ENCODE measurements at regions not wholly inside any gene's neighbourhood (a gene's known extent, or its start where the extent isn't known, plus 50 kb on each side); places are given as distances from the start of the nearest gene placed in this dataset.
"Not testable (repeated sequence)": the region's sequence is repeated elsewhere in the genome, so short reads cannot be mapped to it uniquely, and the experiment has no call there.

DNA sequence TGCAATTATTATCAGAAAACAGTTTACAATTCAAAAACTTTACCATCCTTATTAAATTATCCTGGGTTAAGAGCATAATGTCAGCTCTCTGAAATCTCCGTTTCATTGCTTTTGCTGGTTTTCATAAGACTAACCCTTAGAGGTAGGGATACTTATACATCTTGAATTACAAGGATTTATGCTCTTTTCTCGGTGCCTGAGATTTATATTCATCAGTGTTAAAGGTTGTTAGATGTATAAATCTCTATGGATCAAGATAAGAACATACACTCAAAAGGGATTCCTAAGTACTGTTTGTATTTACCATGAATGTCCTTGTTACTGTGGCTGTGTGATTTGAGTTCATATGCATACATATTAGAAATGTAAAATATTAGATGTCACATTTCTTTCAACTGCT is 684.7 kb downstream of the EFNA5 start:
- no peaks in the 10 kb centered on the region for H3K36me3 ChIP-seq
- intact Hi-C loops (cut with DNase I; ENCODE audit: low total_unique reads) (no loop called here), in situ Hi-C loops (cut with MboI; ENCODE audit: low sequenced_read_pairs in 4 of 4) (no loop called here)
- DNase-seq (no peak), ATAC-seq (no peak)
- H3K27ac ChIP-seq, result no peak overlapping the region
- no peaks in the 10 kb centered on the region for H3K9me3 ChIP-seq
- TF ChIP-seq, protein P1, sequence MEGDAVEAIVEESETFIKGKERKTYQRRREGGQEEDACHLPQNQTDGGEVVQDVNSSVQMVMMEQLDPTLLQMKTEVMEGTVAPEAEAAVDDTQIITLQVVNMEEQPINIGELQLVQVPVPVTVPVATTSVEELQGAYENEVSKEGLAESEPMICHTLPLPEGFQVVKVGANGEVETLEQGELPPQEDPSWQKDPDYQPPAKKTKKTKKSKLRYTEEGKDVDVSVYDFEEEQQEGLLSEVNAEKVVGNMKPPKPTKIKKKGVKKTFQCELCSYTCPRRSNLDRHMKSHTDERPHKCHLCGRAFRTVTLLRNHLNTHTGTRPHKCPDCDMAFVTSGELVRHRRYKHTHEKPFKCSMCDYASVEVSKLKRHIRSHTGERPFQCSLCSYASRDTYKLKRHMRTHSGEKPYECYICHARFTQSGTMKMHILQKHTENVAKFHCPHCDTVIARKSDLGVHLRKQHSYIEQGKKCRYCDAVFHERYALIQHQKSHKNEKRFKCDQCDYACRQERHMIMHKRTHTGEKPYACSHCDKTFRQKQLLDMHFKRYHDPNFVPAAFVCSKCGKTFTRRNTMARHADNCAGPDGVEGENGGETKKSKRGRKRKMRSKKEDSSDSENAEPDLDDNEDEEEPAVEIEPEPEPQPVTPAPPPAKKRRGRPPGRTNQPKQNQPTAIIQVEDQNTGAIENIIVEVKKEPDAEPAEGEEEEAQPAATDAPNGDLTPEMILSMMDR (IDR thresholded peaks at IDR 0.05 in 4 of 5, conservative IDR thresholded peaks at IDR 0.05 in 1 of 5), result no peak
- no peak for TF ChIP-seq POLR2A (IDR thresholded peaks at IDR 0.05)
- H3K27me3 ChIP-seq, result no peaks in the 10 kb centered on the region
- H3K4me1 ChIP-seq, result no peaks in the 10 kb centered on the region
- H3K4me3 ChIP-seq, result no peak overlapping the region

DNA sequence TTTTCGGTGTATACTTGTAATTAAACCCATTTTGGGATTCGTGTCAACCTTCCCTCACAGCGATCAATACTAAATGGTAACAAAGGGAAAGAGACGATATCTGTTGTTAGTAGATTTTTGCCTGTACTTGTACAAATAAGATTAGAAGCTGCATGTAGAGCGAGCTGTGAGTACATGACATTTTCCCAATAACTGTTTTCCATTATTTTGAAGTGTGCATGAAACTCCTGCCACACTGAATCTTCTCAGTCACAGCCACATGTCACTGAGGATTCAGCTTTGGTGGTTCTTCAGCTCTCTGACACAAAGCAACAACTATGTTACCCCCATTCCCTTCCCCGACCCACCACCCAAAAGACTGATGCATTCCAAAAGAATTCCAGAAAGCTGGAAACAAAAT is 685.6 kb downstream of the EFNA5 start:
- H3K9me3 ChIP-seq, result no peaks in the 10 kb centered on the region
- ATAC-seq, result no peak
- no peak overlapping the region for H3K27ac ChIP-seq
- in situ Hi-C loops (cut with MboI; ENCODE audit: low sequenced_read_pairs in 4 of 4), result no loop called here
- H3K36me3 ChIP-seq, result no peaks in the 10 kb centered on the region
- intact Hi-C loops (cut with DNase I; ENCODE audit: low total_unique reads), result no loop called here
- TF ChIP-seq, protein P1 (IDR thresholded peaks at IDR 0.05 in 4 of 5, conservative IDR thresholded peaks at IDR 0.05 in 1 of 5), result no peak
- TF ChIP-seq POLR2A (IDR thresholded peaks at IDR 0.05), result no peak
- no peaks in the 10 kb centered on the region for H3K4me1 ChIP-seq
- no peak for DNase-seq
- no peak overlapping the region for H3K4me3 ChIP-seq
- no peaks in the 10 kb centered on the region for H3K27me3 ChIP-seq

DNA sequence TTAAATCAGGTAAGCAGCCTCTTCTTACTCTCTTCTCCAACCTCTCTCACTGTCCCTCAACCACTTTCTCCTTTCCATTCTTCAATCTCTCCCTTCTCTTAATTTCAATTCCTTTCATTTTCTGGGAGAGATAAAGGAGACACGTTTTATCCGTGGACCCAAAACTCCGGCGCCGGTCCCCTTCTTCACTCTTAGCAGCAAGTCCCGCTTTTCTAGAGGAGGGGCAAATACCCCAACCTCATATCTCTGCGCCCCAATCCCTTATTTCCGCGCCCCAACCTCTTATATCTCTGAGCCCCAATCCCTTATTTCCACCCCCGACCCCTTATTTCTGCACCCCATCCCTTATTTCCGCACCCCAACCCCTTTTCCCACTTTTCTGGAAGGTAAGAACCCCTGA is 691.6 kb downstream of the EFNA5 start:
- H3K27ac ChIP-seq; H3K4me3 ChIP-seq; in situ Hi-C loops (cut with MboI; ENCODE audit: low sequenced_read_pairs in 4 of 4); H3K27me3 ChIP-seq; ATAC-seq; H3K36me3 ChIP-seq; intact Hi-C loops (cut with DNase I; ENCODE audit: low total_unique reads); H3K9me3 ChIP-seq; DNase-seq; H3K4me1 ChIP-seq: not testable (repeated sequence)

DNA sequence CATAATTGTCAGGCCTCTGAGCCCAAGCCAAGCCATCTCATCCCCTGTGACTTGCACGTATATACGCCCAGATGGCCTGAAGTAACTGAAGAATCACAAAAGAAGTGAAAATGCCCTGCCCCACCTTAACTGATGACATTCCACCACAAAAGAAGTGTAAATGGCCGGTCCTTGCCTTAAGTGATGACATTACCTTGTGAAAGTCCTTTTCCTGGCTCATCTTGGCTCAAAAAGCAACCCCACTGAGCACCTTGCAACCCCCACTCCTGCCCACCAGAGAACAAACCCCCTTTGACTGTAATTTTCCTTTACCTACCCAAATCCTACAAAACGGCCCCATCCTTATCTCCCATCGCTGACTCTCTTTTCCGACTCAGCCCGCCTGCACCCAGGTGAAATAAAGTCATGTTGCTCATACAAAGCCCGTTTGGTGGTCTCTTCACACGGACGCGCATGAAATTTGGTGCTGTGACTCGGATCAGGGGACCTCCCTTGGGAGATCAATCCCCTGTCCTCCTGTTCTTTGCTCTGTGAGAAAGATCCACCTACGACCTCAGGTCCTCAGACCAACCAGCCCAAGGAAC is 692.1 kb downstream of the EFNA5 start:
- H3K9me3 ChIP-seq; H3K4me3 ChIP-seq; H3K27me3 ChIP-seq; ATAC-seq; in situ Hi-C loops (cut with MboI; ENCODE audit: low sequenced_read_pairs in 4 of 4); H3K27ac ChIP-seq; H3K4me1 ChIP-seq; intact Hi-C loops (cut with DNase I; ENCODE audit: low total_unique reads); H3K36me3 ChIP-seq; DNase-seq: not testable (repeated sequence)

DNA sequence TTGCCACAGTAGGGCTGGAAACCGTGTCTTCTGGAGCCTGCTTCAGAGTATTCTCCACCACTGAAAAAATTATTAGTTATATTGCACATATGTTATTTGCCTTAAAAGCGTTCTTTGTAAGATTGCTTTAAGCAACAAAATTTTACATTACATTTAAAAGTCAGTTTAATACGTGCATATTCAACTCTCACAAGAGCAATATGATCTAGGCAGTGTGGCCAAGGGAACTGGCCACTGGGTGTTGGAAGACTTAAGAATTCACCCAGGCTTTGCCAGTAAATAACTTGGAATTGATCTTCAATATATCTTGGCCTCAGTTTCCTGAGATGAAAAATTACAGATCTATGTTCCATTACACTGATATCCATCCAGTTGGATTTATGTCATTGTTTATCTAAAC is 694.4 kb downstream of the EFNA5 start:
- TF ChIP-seq, protein P1 (IDR thresholded peaks at IDR 0.05 in 4 of 5, conservative IDR thresholded peaks at IDR 0.05 in 1 of 5), result no peak
- TF ChIP-seq POLR2A (IDR thresholded peaks at IDR 0.05), result no peak
- ATAC-seq (no peak), DNase-seq (no peak)
- no peaks in the 10 kb centered on the region for H3K36me3 ChIP-seq
- no peaks in the 10 kb centered on the region for H3K27me3 ChIP-seq
- no peak overlapping the region for H3K4me3 ChIP-seq
- in situ Hi-C loops (cut with MboI; ENCODE audit: low sequenced_read_pairs in 4 of 4), result no loop called here
- H3K27ac ChIP-seq, result no peak overlapping the region
- no peaks in the 10 kb centered on the region for H3K9me3 ChIP-seq
- intact Hi-C loops (cut with DNase I; ENCODE audit: low total_unique reads), result no loop called here
- no peaks in the 10 kb centered on the region for H3K4me1 ChIP-seq

DNA sequence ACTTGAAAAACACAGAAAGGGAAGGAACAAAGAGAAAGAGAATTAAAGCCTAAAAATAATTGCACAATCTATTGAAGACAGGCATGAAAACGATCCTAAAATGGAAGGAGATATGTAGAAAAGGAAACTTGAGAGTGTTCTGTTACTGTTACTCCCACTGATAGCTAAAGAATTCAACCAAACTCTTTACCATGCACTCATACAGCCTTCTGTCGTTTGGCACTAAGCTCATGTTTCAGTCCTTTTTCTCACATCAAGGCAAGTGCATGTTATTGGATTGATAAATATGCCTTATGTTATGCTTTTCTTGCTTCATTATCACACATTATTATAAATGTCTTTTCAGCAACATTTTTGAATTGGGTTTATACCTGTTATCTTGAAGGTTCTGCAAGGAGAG is 696.5 kb downstream of the EFNA5 start:
- no peaks in the 10 kb centered on the region for H3K27me3 ChIP-seq
- DNase-seq, result no peak
- in situ Hi-C loops (cut with MboI; ENCODE audit: low sequenced_read_pairs in 4 of 4), result no loop called here
- no peaks in the 10 kb centered on the region for H3K36me3 ChIP-seq
- H3K4me3 ChIP-seq, result no peak overlapping the region
- H3K4me1 ChIP-seq, result no peaks in the 10 kb centered on the region
- no peaks in the 10 kb centered on the region for H3K9me3 ChIP-seq
- TF ChIP-seq, protein P1 (IDR thresholded peaks at IDR 0.05 in 4 of 5, conservative IDR thresholded peaks at IDR 0.05 in 1 of 5), result no peak
- no peak for TF ChIP-seq POLR2A (IDR thresholded peaks at IDR 0.05)
- ATAC-seq, result no peak
- intact Hi-C loops (cut with DNase I; ENCODE audit: low total_unique reads), result no loop called here
- no peak overlapping the region for H3K27ac ChIP-seq
